Eye (tissue), 1 donor: ENCODE measurements at regions not wholly inside any gene's neighbourhood (a gene's known extent, or its start where the extent isn't known, plus 50 kb on each side); places are given as distances from the start of the nearest gene placed in this dataset.
A peak's percentile ranks its signal among the peaks of the same experiment; 100 is the strongest.
"Not testable (repeated sequence)": the region's sequence is repeated elsewhere in the genome, so short reads cannot be mapped to it uniquely, and the experiment has no call there.

ENCODE experiments used
- DNase-seq: peaks from one replicate; pipeline ENCODE4 v3.0.0-alpha.2; 2015

- no peak for DNase-seq
These were observed 90.2 kb upstream of the TSPAN2 start for GRCh38 chr1:115179397-115180079.

- DNase-seq: no peak
These were observed 86.9 kb upstream of the TSPAN2 start for GRCh38 chr1:115176189-115176588.

- DNase-seq: no peak
These were observed 86.3 kb upstream of the TSPAN2 start for GRCh38 chr1:115175596-115175995.

GRCh38 chr1:115173151-115173550, 83.8 kb upstream of the TSPAN2 start:
- DNase-seq: no peak

- DNase-seq: no peak
These were observed 83.0 kb upstream of the TSPAN2 start for GRCh38 chr1:115172270-115172669.

GRCh38 chr1:115170961-115171392, 81.7 kb upstream of the TSPAN2 start:
- no peak for DNase-seq

- DNase-seq: no peak
These were observed 81.1 kb upstream of the TSPAN2 start for GRCh38 chr1:115170377-115170776.

GRCh38 chr1:115168026-115168425, 78.7 kb upstream of the TSPAN2 start:
- DNase-seq: no peak

GRCh38 chr1:115166531-115167091, 77.3 kb upstream of the TSPAN2 start:
- no peak for DNase-seq

- DNase-seq: no peak
These were observed 76.5 kb upstream of the TSPAN2 start for GRCh38 chr1:115165776-115166175.

GRCh38 chr1:115164940-115165705, 75.8 kb upstream of the TSPAN2 start:
- no peak for DNase-seq

- DNase-seq: no peak
These were observed 75.2 kb upstream of the TSPAN2 start for GRCh38 chr1:115164484-115164883.

GRCh38 chr1:115160728-115161127, 71.4 kb upstream of the TSPAN2 start:
- DNase-seq: no peak

GRCh38 chr1:115159958-115160357, 70.7 kb upstream of the TSPAN2 start:
- no peak for DNase-seq

GRCh38 chr1:115158181-115158580, 68.9 kb upstream of the TSPAN2 start:
- no peak for DNase-seq

GRCh38 chr1:115156826-115157468, 67.6 kb upstream of the TSPAN2 start:
- DNase-seq: no peak

GRCh38 chr1:115153966-115154557, 64.8 kb upstream of the TSPAN2 start:
- DNase-seq: no peak

- not testable (repeated sequence) for DNase-seq
These were observed 58.6 kb upstream of the TSPAN2 start for GRCh38 chr1:115147928-115148327.

GRCh38 chr1:115145226-115145625, 55.9 kb upstream of the TSPAN2 start:
- DNase-seq: no peak

- no peak for DNase-seq
These were observed 54.9 kb upstream of the TSPAN2 start for GRCh38 chr1:115144176-115144575.

- peak; percentile 28 for DNase-seq
These were observed 53.3 kb upstream of the TSPAN2 start for GRCh38 chr1:115142616-115143015.

- no peak for DNase-seq
These were observed 51.8 kb upstream of the TSPAN2 start for GRCh38 chr1:115141145-115141454.

GRCh38 chr1:115140442-115141144, 51.3 kb upstream of the TSPAN2 start:
- DNase-seq: no peak
